ENCODE measurements at regions not wholly inside any gene's neighbourhood (a gene's known extent, or its start where the extent isn't known, plus 50 kb on each side); places are given as distances from the start of the nearest gene placed in this dataset.

DNA sequence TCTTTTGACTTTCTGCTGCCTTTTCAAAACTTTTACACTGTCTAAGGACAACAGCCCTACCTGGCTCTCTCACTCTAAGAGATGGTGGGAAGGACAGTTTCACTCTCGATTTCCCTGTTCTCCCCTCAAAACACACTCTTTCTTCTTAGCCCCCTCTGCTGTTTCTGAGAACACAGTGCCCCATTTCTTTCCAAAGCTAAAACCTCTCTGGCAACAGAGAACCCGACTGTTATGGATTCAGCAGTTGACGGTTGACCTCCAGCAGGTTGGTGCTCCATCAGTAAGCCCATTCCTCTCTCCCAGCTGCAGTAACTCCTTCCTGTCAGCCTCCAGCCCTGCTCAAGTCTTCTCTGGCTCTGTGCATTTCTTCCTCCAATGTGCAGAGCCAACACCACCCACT, 88.2 kb upstream of the ABCD3 start:
- Mint-ChIP-seq H3K36me3 (ENCODE audit: low read depth) (no peaks in the 10 kb centered on the region), H3K9me3 (no peaks in the 10 kb centered on the region), H3K27me3 (ENCODE audit: low read depth, poor library complexity) (peaks cover 3% of the 10 kb centered on the region), H3K4me3 (no peak overlapping the region), H3K4me1 (peaks cover 43% of the 10 kb centered on the region), H3K27ac (peak overlapping the region; percentile 4)
- DNase-seq: no peak
- TF ChIP-seq, protein P1, sequence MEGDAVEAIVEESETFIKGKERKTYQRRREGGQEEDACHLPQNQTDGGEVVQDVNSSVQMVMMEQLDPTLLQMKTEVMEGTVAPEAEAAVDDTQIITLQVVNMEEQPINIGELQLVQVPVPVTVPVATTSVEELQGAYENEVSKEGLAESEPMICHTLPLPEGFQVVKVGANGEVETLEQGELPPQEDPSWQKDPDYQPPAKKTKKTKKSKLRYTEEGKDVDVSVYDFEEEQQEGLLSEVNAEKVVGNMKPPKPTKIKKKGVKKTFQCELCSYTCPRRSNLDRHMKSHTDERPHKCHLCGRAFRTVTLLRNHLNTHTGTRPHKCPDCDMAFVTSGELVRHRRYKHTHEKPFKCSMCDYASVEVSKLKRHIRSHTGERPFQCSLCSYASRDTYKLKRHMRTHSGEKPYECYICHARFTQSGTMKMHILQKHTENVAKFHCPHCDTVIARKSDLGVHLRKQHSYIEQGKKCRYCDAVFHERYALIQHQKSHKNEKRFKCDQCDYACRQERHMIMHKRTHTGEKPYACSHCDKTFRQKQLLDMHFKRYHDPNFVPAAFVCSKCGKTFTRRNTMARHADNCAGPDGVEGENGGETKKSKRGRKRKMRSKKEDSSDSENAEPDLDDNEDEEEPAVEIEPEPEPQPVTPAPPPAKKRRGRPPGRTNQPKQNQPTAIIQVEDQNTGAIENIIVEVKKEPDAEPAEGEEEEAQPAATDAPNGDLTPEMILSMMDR (IDR thresholded peaks at IDR 0.05): no peak

DNA sequence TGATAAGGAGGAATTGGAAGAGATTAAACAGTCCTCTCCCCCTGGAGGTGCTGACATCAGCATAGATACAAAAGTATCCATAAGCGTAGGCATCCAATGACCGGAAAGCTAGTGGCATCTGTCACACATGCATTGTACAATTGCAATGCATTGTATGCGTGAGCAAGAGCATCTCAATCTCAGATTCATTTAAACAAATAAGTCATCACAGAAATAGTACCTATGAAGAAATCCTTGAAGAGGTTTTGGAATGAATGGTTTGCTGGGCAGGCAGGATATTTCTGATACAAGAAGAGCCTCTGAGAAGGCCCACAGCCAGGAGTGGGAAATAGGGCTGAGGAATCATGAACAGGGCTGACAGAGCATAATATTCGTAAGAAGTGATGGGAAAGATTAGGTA, 88.9 kb upstream of the ABCD3 start:
- DNase-seq: no peak
- Mint-ChIP-seq H3K27me3 (ENCODE audit: low read depth, poor library complexity) (peaks cover 3% of the 10 kb centered on the region), H3K4me3 (no peak overlapping the region), H3K4me1 (peaks cover 44% of the 10 kb centered on the region), H3K9me3 (no peaks in the 10 kb centered on the region), H3K36me3 (ENCODE audit: low read depth) (no peaks in the 10 kb centered on the region), H3K27ac (no peak overlapping the region)
- TF ChIP-seq, protein P1 (IDR thresholded peaks at IDR 0.05): no peak

DNA sequence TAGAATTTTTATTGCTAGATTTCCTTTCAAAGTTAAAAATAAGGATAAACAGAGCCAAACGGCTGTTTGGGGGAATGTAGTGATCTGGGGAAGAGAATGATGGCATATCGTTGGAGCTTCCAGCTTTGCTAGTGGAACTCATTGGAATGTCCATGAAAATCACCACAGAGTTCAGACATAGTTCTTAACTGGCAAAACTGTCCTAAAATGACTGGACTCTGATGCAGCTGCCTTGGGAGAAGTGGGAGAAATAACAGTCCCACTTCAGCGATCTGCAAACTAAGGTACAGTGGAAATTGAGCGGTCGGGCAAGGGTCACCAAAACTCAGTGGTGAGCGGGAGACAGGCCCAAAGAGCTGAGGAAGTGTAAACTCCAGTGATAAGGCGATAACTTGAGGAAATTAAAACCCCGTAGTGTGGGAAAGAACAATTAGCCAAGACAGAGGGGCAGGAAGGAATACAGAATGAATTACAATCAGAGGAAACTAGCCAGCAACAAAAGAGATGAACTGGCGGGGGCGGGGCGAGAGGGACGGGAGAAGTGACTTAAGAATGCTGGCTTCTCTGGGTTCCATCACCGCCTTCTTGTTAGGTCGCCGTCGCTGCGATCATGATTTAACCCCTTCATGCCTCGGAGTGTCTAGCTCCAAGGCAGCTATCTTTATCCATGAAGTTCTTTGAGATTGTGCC, 89.8 kb upstream of the ARHGAP29 start:
- Mint-ChIP-seq H3K9me3 (no peaks in the 10 kb centered on the region), H3K27ac (no peak overlapping the region), H3K36me3 (ENCODE audit: low read depth) (no peaks in the 10 kb centered on the region), H3K27me3 (ENCODE audit: low read depth, poor library complexity) (no peaks in the 10 kb centered on the region), H3K4me1 (peaks cover 65% of the 10 kb centered on the region), H3K4me3 (peak overlapping the region; percentile 47)
- peak; percentile 67 for DNase-seq
- TF ChIP-seq, protein P1 (IDR thresholded peaks at IDR 0.05): no peak

DNA sequence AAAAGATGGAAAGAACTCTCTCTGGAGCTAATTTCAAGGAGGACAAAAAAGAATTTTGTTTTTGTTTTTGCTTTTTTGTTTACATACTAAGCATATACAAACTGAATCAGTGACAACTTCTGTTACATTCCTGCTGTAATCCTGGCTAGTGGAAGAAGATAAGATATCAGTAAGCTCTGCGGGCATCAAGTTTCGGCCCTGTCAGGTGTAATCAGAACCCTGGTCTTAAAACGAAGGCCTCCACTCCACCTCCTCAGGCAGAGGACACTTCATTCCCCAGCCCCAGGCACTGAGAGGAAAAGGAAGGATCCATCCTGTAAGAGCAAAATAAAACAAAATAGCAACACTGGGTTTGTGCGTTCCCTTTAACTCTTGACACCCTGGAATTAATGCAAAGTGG, 88.9 kb upstream of the ARHGAP29 start:
- Mint-ChIP-seq H3K27me3 (ENCODE audit: low read depth, poor library complexity) (no peaks in the 10 kb centered on the region), H3K36me3 (ENCODE audit: low read depth) (no peaks in the 10 kb centered on the region), H3K4me1 (peaks cover 68% of the 10 kb centered on the region), H3K4me3 (peak overlapping the region; percentile 29), H3K27ac (no peak overlapping the region), H3K9me3 (no peaks in the 10 kb centered on the region)
- peak; percentile 6 for DNase-seq
- TF ChIP-seq, protein P1 (IDR thresholded peaks at IDR 0.05): no peak

DNA sequence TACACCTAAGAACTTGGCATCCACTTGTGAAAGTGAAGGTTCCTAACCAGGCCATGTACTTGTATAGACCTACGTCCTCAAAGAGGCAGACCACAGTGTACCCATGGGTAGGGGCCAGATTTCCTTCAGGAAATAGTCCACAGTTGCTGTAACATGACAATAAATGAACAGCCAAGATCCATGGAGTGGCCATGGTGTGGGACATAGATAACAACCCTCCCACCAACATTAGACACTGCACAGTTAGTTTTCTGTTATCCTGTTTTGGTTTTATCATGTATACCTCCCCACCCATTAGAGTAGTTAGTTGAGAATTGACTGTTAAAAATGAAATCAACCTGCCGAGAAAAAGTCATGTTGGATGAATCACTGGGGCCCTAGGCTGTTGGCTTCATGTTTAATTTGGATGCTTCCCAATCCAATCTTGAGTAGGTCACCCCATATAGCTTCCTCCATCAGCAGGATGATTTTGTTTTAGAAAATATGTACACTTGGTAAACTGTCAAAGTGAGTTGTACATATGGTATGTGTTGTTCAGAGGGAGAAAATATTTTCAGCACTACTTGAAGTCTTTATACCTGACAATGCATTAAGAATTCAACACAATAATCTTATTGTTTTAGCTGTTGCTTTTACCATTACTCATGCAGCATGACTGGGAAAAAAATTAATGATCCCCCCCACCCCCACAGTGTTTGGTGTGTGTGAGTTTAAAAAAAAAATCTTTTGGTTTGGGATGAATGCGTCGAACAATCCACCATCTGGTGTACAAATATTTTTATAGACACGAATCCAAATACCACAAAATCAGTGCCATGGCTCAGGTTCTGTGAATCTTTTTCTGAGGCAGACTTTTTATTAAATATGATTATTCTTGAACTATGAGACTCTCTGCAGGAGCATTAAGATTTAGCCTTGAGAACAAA, 88.3 kb upstream of the ARHGAP29 start:
- Mint-ChIP-seq H3K4me3 (no peak overlapping the region), H3K4me1 (peaks cover 67% of the 10 kb centered on the region), H3K27ac (no peak overlapping the region), H3K9me3 (no peaks in the 10 kb centered on the region), H3K36me3 (ENCODE audit: low read depth) (no peaks in the 10 kb centered on the region), H3K27me3 (ENCODE audit: low read depth, poor library complexity) (no peaks in the 10 kb centered on the region)
- TF ChIP-seq, protein P1 (IDR thresholded peaks at IDR 0.05): no peak
- no peak for DNase-seq

All from nephron progenitor cell (in vitro differentiated cells).